Cardiac fibroblast (primary cell): ENCODE measurements at regions not wholly inside any gene's neighbourhood (a gene's known extent, or its start where the extent isn't known, plus 50 kb on each side); places are given as distances from the start of the nearest gene placed in this dataset.

Source experiments
- DNase-seq, 2 donors: peaks; one replicate each; pipeline versions ENCODE4 v3.0.0 to v3.0.0-alpha.2; 2010; ENCODE audit warnings: low read depth in 2 of 2
- H3K4me3 ChIP-seq, 2 donors: replicated peaks in 1 of 2; 1 replicate in 1 of 2; 2 replicates in 1 of 2; pipeline ENCODE4 v1.5.1; 2011; ENCODE audit warnings: low read depth in 2 of 2, low read length in 2 of 2, mild to moderate bottlenecking in 2 of 2, moderate library complexity in 1 of 2
- CTCF ChIP-seq: IDR thresholded peaks from one replicate; pipeline ENCODE4 v1.5.1; 2011; ENCODE audit warnings: low read depth, mild to moderate bottlenecking, low read length, inconsistent platforms

GRCh38 chr2:138236142-138236541 is 265.4 kb upstream of the SPOPL start:
- H3K4me3 ChIP-seq = no peak overlapping the region
- TF ChIP-seq CTCF = no peak
- no peak for DNase-seq

GRCh38 chr2:138237667-138238384 is 263.7 kb upstream of the SPOPL start:
- peak in 1 of 2 donors; percentile 31 for DNase-seq
- no peak for TF ChIP-seq CTCF
- no peak overlapping the region for H3K4me3 ChIP-seq

GRCh38 chr2:138238908-138239307 is 262.7 kb upstream of the SPOPL start:
- H3K4me3 ChIP-seq = no peak overlapping the region
- no peak for DNase-seq
- no peak for TF ChIP-seq CTCF

GRCh38 chr2:138239902-138240491 is 261.6 kb upstream of the SPOPL start:
- DNase-seq = peak; percentile 82 to 88
- no peak overlapping the region for H3K4me3 ChIP-seq
- no peak for TF ChIP-seq CTCF

GRCh38 chr2:138243372-138243771 is 258.2 kb upstream of the SPOPL start:
- no peak for TF ChIP-seq CTCF
- DNase-seq = no peak

GRCh38 chr2:138244501-138244925 is 257.1 kb upstream of the SPOPL start:
- no peak overlapping the region for H3K4me3 ChIP-seq
- no peak for TF ChIP-seq CTCF
- DNase-seq = peak; percentile 26 to 70

More at GRCh38 chr2:138243372-138243771, 258.2 kb upstream of the SPOPL start:
- no peak overlapping the region for H3K4me3 ChIP-seq
